Trophoblast cell (in vitro differentiated cells and primary cell): ENCODE measurements at regions not wholly inside any gene's neighbourhood (a gene's known extent, or its start where the extent isn't known, plus 50 kb on each side); places are given as distances from the start of the nearest gene placed in this dataset.

ENCODE experiments used
- DNase-seq, 2 donors: peaks; one replicate each; pipeline ENCODE4 v3.0.0-alpha.2; 2016
- H2AFZ ChIP-seq: 2 replicates; pipeline ENCODE4 v1.6.1; 2013; ENCODE audit warnings: low read length, moderate library complexity, mild to moderate bottlenecking; ENCODE audit not compliant: insufficient read depth, poor library complexity
- H2AK5ac ChIP-seq: 2 replicates; pipeline ENCODE4 v1.6.1; 2013; ENCODE audit warnings: mild to moderate bottlenecking, low read length
- H2BK120ac ChIP-seq: 2 replicates; pipeline ENCODE4 v1.6.1; 2013; ENCODE audit warnings: low read length, mild to moderate bottlenecking, moderate library complexity; ENCODE audit not compliant: insufficient read depth, poor library complexity
- H2BK12ac ChIP-seq: 2 replicates; pipeline ENCODE4 v1.6.1; 2013; ENCODE audit warnings: mild to moderate bottlenecking, low read length, moderate library complexity
- H2BK5ac ChIP-seq: 2 replicates; pipeline ENCODE4 v1.6.1; 2013; ENCODE audit warnings: low read length, low read depth, moderate library complexity, mild to moderate bottlenecking; ENCODE audit not compliant: poor library complexity
- H3K14ac ChIP-seq: 2 replicates; pipeline ENCODE4 v1.6.1; 2013; ENCODE audit warnings: mild to moderate bottlenecking, low read length
- H3K18ac ChIP-seq: 2 replicates; pipeline ENCODE4 v1.6.1; 2013; ENCODE audit warnings: mild to moderate bottlenecking, low read length
- H3K23ac ChIP-seq: 2 replicates; pipeline ENCODE4 v1.6.1; 2013; ENCODE audit warnings: low read length
- H3K27ac ChIP-seq: 2 replicates; pipeline ENCODE4 v1.5.1; 2013; ENCODE audit warnings: low read depth, mild to moderate bottlenecking, inconsistent platforms, low read length, moderate library complexity
- H3K27me3 ChIP-seq: 2 replicates; pipeline ENCODE4 v1.6.1; 2013; ENCODE audit warnings: inconsistent platforms, mild to moderate bottlenecking, low read length, moderate library complexity; ENCODE audit not compliant: insufficient read depth
- H3K36me3 ChIP-seq, 2 experiments: 1 replicate in 1 of 2; 2 replicates in 1 of 2; pipeline ENCODE4 v1.6.1; 2013; ENCODE audit warnings: low read length in 2 of 2, mild to moderate bottlenecking in 2 of 2, moderate library complexity in 1 of 2; ENCODE audit not compliant: insufficient read depth in 2 of 2, control insufficient read depth in 1 of 2
- H3K4ac ChIP-seq: 2 replicates; pipeline ENCODE4 v1.6.1; 2013; ENCODE audit warnings: low read depth, mild to moderate bottlenecking, low read length, moderate library complexity
- H3K4me1 ChIP-seq, 2 experiments: 1 replicate in 1 of 2; 2 replicates in 1 of 2; pipeline ENCODE4 v1.6.1; 2013; ENCODE audit warnings: low read length in 2 of 2, mild to moderate bottlenecking in 2 of 2, moderate library complexity in 1 of 2; ENCODE audit not compliant: insufficient read depth in 2 of 2, control insufficient read depth in 1 of 2
- H3K4me2 ChIP-seq: 2 replicates; pipeline ENCODE4 v1.6.1; 2013; ENCODE audit warnings: inconsistent platforms, mild to moderate bottlenecking, low read length, moderate library complexity
- H3K4me3 ChIP-seq: 2 replicates; pipeline ENCODE4 v1.5.1; 2013; ENCODE audit warnings: mild to moderate bottlenecking, low read depth, low read length, inconsistent platforms
- H3K79me1 ChIP-seq: one replicate; pipeline ENCODE4 v1.6.1; 2013; ENCODE audit warnings: low read length
- H3K79me2 ChIP-seq: 2 replicates; pipeline ENCODE4 v1.6.1; 2013; ENCODE audit warnings: low read length, mild to moderate bottlenecking; ENCODE audit not compliant: control insufficient read depth, insufficient read depth, poor library complexity
- H3K9ac ChIP-seq: 2 replicates; pipeline ENCODE4 v1.6.1; 2013; ENCODE audit warnings: mild to moderate bottlenecking, low read length
- H3K9me3 ChIP-seq: 2 replicates; pipeline ENCODE4 v1.6.1; 2013; ENCODE audit warnings: low read depth, mild to moderate bottlenecking, control low read depth, inconsistent platforms, low read length; ENCODE audit not compliant: insufficient read depth
- H4K12ac ChIP-seq: 2 replicates; pipeline ENCODE4 v1.6.1; 2013; ENCODE audit warnings: low read depth, mild to moderate bottlenecking, low read length, moderate library complexity
- H4K8ac ChIP-seq: 2 replicates; pipeline ENCODE4 v1.6.1; 2013; ENCODE audit warnings: low read depth, mild to moderate bottlenecking, low read length, moderate library complexity
- H4K91ac ChIP-seq: one replicate; pipeline ENCODE4 v1.6.1; 2013; ENCODE audit warnings: low read depth, mild to moderate bottlenecking, low read length, moderate library complexity
- WGBS: extraction: QIAGEN DNeasy Blood & Tissue Kit; methylation state at CpG from one replicate; pipeline ENCODE4 v1.1.7; 2013; ENCODE audit warnings: missing lambda C conversion rate; ENCODE audit not compliant: insufficient read length, insufficient coverage; ENCODE audit errors: extremely low coverage; 5-methylcytosine and 5-hydroxymethylcytosine counted together

GRCh38 chr17:22443061-22443460, 750.7 kb downstream of the KCNJ18 start:
- H2AFZ ChIP-seq, result no peak overlapping the region
- no peak overlapping the region for H2BK120ac ChIP-seq
- no peak overlapping the region for H3K4me2 ChIP-seq
- peaks cover 34% of the 10 kb centered on the region for H3K9me3 ChIP-seq
- H3K4me1 ChIP-seq, result no peaks in the 10 kb centered on the region
- H4K8ac ChIP-seq, result no peak overlapping the region
- H3K9ac ChIP-seq, result no peak overlapping the region
- no peak overlapping the region for H2BK12ac ChIP-seq
- H3K27me3 ChIP-seq, result no peaks in the 10 kb centered on the region
- H3K4ac ChIP-seq, result no peak overlapping the region
- no peak overlapping the region for H3K27ac ChIP-seq
- H4K91ac ChIP-seq, result no peak overlapping the region
- H2AK5ac ChIP-seq, result no peak overlapping the region
- H3K14ac ChIP-seq, result no peak overlapping the region
- H3K23ac ChIP-seq, result no peak overlapping the region
- H3K79me1 ChIP-seq, result no peaks in the 10 kb centered on the region
- H3K36me3 ChIP-seq, result no peaks in the 10 kb centered on the region
- no peak overlapping the region for H3K18ac ChIP-seq
- no peak overlapping the region for H2BK5ac ChIP-seq
- no peak overlapping the region for H3K4me3 ChIP-seq
- no CpG with 5 or more reads among the region's 6 CpGs for WGBS
- no peak overlapping the region for H4K12ac ChIP-seq
- no peaks in the 10 kb centered on the region for H3K79me2 ChIP-seq
- DNase-seq, result no peak

GRCh38 chr17:22453181-22453580, 760.9 kb downstream of the KCNJ18 start:
- H3K9me3 ChIP-seq, result peaks cover 24% of the 10 kb centered on the region
- H3K79me1 ChIP-seq, result no peaks in the 10 kb centered on the region
- H3K4me2 ChIP-seq, result no peak overlapping the region
- H2BK5ac ChIP-seq, result no peak overlapping the region
- H3K79me2 ChIP-seq, result no peaks in the 10 kb centered on the region
- H3K4me3 ChIP-seq, result no peak overlapping the region
- H2BK120ac ChIP-seq, result no peak overlapping the region
- H3K4ac ChIP-seq, result no peak overlapping the region
- H3K14ac ChIP-seq, result no peak overlapping the region
- WGBS, result no CpG with 5 or more reads among the region's 19 CpGs
- no peaks in the 10 kb centered on the region for H3K36me3 ChIP-seq
- no peak overlapping the region for H3K23ac ChIP-seq
- H4K8ac ChIP-seq, result no peak overlapping the region
- no peaks in the 10 kb centered on the region for H3K4me1 ChIP-seq
- no peak overlapping the region for H2AK5ac ChIP-seq
- no peak overlapping the region for H4K91ac ChIP-seq
- no peak overlapping the region for H3K18ac ChIP-seq
- H2BK12ac ChIP-seq, result no peak overlapping the region
- no peak overlapping the region for H3K9ac ChIP-seq
- DNase-seq, result no peak
- no peak overlapping the region for H2AFZ ChIP-seq
- H3K27ac ChIP-seq, result no peak overlapping the region
- H4K12ac ChIP-seq, result no peak overlapping the region
- H3K27me3 ChIP-seq, result no peaks in the 10 kb centered on the region

GRCh38 chr17:22454070-22454999, 762.0 kb downstream of the KCNJ18 start:
- no peak for DNase-seq
- no peak overlapping the region for H2BK120ac ChIP-seq
- no peaks in the 10 kb centered on the region for H3K4me1 ChIP-seq
- H3K79me1 ChIP-seq, result no peaks in the 10 kb centered on the region
- H3K14ac ChIP-seq, result no peak overlapping the region
- no peak overlapping the region for H3K4ac ChIP-seq
- no peak overlapping the region for H4K8ac ChIP-seq
- H4K12ac ChIP-seq, result no peak overlapping the region
- no peaks in the 10 kb centered on the region for H3K79me2 ChIP-seq
- H3K23ac ChIP-seq, result no peak overlapping the region
- no peak overlapping the region for H3K18ac ChIP-seq
- peaks cover 29% of the 10 kb centered on the region for H3K9me3 ChIP-seq
- WGBS, result no CpG with 5 or more reads among the region's 82 CpGs
- H2AFZ ChIP-seq, result no peak overlapping the region
- H2AK5ac ChIP-seq, result no peak overlapping the region
- H3K4me3 ChIP-seq, result no peak overlapping the region
- H2BK12ac ChIP-seq, result no peak overlapping the region
- no peaks in the 10 kb centered on the region for H3K36me3 ChIP-seq
- H3K4me2 ChIP-seq, result no peak overlapping the region
- H3K27ac ChIP-seq, result no peak overlapping the region
- H3K27me3 ChIP-seq, result no peaks in the 10 kb centered on the region
- H3K9ac ChIP-seq, result no peak overlapping the region
- no peak overlapping the region for H2BK5ac ChIP-seq
- no peak overlapping the region for H4K91ac ChIP-seq

- Histone ChIP-seq H3K4me2 (no peak overlapping the region), H4K91ac (no peak overlapping the region), H2BK120ac (no peak overlapping the region), H3K4ac (no peak overlapping the region), H3K4me1 (no peaks in the 10 kb centered on the region), H4K12ac (no peak overlapping the region), H3K36me3 (no peaks in the 10 kb centered on the region), H2BK5ac (no peak overlapping the region), H3K27ac (no peak overlapping the region), H2AK5ac (no peak overlapping the region), H3K79me2 (no peaks in the 10 kb centered on the region), H2BK12ac (no peak overlapping the region), H3K27me3 (no peaks in the 10 kb centered on the region), H3K9ac (no peak overlapping the region), H3K9me3 (peaks cover 48% of the 10 kb centered on the region), H2AFZ (no peak overlapping the region), H4K8ac (no peak overlapping the region), H3K18ac (no peak overlapping the region), H3K23ac (no peak overlapping the region), H3K14ac (no peak overlapping the region), H3K79me1 (no peaks in the 10 kb centered on the region), H3K4me3 (no peak overlapping the region)
- no peak for DNase-seq
- no CpG with 5 or more reads among the region's 12 CpGs for WGBS
These were observed 767.1 kb downstream of the KCNJ18 start for GRCh38 chr17:22459331-22459952.
